ENCODE measurements at regions not wholly inside any gene's neighbourhood (a gene's known extent, or its start where the extent isn't known, plus 50 kb on each side); places are given as distances from the start of the nearest gene placed in this dataset.
"Not testable (repeated sequence)": the region's sequence is repeated elsewhere in the genome, so short reads cannot be mapped to it uniquely, and the experiment has no call there.

DNA sequence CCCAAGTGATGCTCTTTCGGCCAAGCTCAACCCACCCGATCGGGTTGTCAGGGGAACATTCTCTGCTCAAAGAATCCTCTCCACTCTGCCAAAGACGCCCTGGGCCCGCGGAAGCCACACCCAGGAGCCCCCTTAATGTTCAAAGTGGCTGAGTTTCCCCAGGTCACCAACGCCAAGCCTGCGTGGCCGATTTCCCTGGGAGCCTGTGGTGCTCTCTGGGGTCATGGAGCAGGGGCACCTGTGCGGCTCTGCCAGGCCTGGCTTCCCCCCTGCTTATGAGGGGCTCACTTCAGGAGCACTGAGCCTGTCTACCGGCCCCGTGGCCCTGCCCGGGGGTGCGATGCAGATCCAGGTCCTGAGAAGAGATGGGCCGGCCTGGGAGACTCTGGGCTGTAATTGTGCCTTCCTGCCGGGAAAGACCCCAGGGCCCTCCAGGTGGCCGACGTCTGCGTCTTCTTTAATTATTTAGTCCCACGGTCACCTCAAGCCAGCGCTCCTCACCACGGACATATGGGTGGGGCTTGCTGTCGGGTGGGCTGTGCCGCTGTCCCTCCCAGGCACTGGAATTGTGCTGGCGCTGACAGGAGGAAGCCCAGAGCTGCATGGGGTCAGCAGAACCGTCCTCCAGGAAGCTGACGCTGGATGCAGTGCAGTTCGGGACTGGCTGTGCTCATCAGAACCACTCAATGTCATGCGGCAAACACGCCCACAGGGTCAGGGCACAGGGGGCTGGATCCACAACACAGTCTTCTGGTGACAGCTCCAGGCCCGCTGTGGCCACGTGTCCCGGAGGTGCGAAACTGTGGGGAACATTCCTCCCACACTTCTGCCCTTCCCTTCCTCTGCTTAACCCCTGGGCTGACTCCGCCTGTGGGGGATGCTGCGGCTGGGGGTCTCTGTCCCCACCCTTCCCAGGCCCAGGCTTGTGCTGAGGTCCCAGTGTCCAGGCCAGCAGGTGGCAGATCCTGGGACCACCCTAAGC is 267.6 kb upstream of the SFSWAP start:
- DNase-seq (ENCODE audit: low spot score in 2 of 2), result no peak
- intact Hi-C loops (cut with DNase I), result no loop called here
- H3K27me3 ChIP-seq, result no peaks in the 10 kb centered on the region
- H3K4me1 ChIP-seq, result no peaks in the 10 kb centered on the region
- H3K4me3 ChIP-seq, result no peak overlapping the region
- TF ChIP-seq, protein P1, sequence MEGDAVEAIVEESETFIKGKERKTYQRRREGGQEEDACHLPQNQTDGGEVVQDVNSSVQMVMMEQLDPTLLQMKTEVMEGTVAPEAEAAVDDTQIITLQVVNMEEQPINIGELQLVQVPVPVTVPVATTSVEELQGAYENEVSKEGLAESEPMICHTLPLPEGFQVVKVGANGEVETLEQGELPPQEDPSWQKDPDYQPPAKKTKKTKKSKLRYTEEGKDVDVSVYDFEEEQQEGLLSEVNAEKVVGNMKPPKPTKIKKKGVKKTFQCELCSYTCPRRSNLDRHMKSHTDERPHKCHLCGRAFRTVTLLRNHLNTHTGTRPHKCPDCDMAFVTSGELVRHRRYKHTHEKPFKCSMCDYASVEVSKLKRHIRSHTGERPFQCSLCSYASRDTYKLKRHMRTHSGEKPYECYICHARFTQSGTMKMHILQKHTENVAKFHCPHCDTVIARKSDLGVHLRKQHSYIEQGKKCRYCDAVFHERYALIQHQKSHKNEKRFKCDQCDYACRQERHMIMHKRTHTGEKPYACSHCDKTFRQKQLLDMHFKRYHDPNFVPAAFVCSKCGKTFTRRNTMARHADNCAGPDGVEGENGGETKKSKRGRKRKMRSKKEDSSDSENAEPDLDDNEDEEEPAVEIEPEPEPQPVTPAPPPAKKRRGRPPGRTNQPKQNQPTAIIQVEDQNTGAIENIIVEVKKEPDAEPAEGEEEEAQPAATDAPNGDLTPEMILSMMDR (IDR thresholded peaks at IDR 0.05), result no peak
- H3K9me3 ChIP-seq, result peaks cover 0 to under 1% of the 10 kb centered on the region in 2 donors
- H3K36me3 ChIP-seq, result no peaks in the 10 kb centered on the region
- no peak overlapping the region for H3K27ac ChIP-seq

DNA sequence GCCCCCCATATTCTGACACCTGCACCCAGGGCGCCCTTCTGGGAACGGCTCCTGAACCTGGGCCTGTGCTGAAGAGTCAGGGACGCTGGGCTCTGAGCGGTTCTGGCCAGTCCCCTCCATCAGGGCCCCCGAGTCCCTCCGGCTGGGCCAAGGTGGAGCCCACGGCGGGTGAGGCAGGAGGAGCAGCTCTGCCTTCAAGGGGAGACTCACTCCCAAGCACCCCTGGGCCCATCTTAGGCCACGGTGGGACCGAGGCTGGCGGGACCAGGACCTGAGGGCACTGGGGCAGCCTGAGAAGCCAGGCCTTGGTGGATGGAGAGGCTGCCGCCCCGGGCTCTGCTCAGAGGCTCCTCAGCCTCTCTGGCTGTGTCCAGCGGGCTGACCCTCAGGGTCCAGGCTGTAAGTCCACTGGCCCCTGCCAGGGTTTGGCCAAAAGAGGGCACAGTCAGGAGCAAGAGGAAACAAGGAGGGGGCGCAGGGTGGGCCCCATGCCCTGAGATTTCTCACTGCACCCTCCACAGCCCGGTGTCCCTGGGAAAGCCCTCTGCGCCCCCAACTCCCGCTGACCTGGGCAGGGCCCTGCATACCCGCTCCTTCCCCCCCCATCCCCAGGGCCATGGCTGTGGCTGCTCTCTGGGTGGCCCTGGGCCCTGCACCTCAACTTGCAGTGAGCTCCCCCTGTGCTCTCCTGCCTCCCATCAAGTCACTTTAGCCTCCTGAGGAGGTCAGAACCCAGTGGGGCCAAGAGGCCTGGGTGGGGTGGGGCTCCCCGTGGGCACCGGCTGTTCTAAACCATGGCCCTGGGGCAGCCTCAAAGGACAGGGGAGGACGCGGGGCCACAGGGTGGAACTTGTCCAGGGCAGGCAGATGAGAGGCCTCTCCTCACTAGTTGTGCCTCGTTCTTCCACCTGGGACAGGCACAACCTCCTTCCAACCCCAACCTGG is 266.4 kb upstream of the SFSWAP start:
- Histone ChIP-seq H3K4me3 (no peak overlapping the region), H3K4me1 (no peaks in the 10 kb centered on the region), H3K27ac (no peak overlapping the region), H3K27me3 (no peaks in the 10 kb centered on the region), H3K36me3 (no peaks in the 10 kb centered on the region), H3K9me3 (peaks cover 0 to 3% of the 10 kb centered on the region in 2 donors)
- peak in 1 of 2 donors; percentile 57 for DNase-seq (ENCODE audit: low spot score in 2 of 2)
- intact Hi-C loops (cut with DNase I), result no loop called here
- TF ChIP-seq, protein P1 (IDR thresholded peaks at IDR 0.05), result no peak

DNA sequence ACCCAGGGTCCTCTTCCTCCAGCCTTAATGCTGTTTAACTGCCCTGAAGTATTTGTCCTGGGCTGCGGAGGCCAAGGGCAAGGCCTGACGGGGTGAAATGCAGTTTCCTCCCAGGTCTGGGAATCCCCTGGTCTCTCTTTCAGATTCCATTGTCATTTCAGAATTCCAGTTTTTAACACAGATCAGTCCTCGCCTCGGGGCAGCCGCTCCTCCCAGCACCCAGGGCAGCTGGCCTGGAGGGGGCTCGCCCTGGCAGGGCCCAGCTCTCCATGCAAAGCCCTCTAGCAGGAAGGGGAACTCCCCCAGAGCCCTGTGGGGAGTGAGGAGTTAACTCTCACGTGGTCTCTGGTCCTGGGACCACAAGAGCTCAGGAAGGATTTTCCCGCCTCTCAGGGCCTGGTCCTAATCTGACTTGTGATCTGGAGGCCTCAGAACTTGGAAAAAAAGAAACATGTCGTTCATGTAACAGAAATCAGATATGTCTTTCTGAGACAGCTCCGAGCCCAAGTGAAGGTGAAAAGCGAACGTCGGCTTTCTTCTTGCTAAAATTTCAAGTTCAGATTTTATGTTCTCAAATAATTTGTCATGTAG is 265.6 kb upstream of the SFSWAP start:
- TF ChIP-seq, protein P1 (IDR thresholded peaks at IDR 0.05), result no peak
- Histone ChIP-seq H3K27ac (no peak overlapping the region), H3K4me1 (no peaks in the 10 kb centered on the region), H3K4me3 (no peak overlapping the region), H3K36me3 (no peaks in the 10 kb centered on the region), H3K27me3 (no peaks in the 10 kb centered on the region), H3K9me3 (peaks cover 0 to 3% of the 10 kb centered on the region in 2 donors)
- intact Hi-C loops (cut with DNase I), result no loop called here
- peak in 1 of 2 donors; percentile 35 for DNase-seq (ENCODE audit: low spot score in 2 of 2)

GRCh38 chr12:131445795-131446194 is 265.1 kb upstream of the SFSWAP start:
- Histone ChIP-seq H3K27ac (no peak overlapping the region), H3K4me1 (no peaks in the 10 kb centered on the region), H3K36me3 (no peaks in the 10 kb centered on the region), H3K4me3 (no peak overlapping the region), H3K27me3 (no peaks in the 10 kb centered on the region), H3K9me3 (peaks cover 0 to 7% of the 10 kb centered on the region in 2 donors)
- TF ChIP-seq, protein P1 (IDR thresholded peaks at IDR 0.05), result no peak
- DNase-seq (ENCODE audit: low spot score in 2 of 2), result no peak
- intact Hi-C loops (cut with DNase I), result no loop called here

- H3K27ac ChIP-seq; H3K4me3 ChIP-seq; H3K36me3 ChIP-seq; H3K9me3 ChIP-seq; intact Hi-C loops (cut with DNase I); DNase-seq (ENCODE audit: low spot score in 2 of 2); H3K27me3 ChIP-seq; H3K4me1 ChIP-seq: not testable (repeated sequence)
Observed at GRCh38 chr12:131447636-131448035, 263.3 kb upstream of the SFSWAP start.

Data from ascending aorta (tissue), 2 donors.